ENCODE measurements at regions not wholly inside any gene's neighbourhood (a gene's known extent, or its start where the extent isn't known, plus 50 kb on each side); places are given as distances from the start of the nearest gene placed in this dataset.

DNA sequence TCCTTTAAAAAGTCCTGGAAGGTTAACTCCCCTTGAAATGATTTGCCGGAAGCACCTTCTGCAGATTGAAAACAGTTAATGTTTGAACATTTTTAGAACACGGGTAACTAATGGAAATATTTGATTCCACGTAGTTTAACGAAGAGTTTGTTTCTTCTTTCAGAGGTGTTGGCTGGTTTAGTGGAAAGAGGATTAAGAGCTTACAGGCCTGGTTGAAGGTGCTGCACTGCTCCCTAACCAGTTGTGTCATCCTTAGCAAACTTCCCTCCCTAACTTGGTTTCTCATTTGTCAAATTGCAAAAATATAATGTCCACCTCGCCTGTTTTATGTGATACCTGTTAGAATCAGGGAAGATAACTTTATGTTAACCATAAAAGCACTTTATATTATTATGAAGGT lies 243.0 kb upstream of the FZD8 start:
- TF ChIP-seq ZFX (IDR thresholded peaks at IDR 0.05), result no peak
- TF ChIP-seq, protein P1, sequence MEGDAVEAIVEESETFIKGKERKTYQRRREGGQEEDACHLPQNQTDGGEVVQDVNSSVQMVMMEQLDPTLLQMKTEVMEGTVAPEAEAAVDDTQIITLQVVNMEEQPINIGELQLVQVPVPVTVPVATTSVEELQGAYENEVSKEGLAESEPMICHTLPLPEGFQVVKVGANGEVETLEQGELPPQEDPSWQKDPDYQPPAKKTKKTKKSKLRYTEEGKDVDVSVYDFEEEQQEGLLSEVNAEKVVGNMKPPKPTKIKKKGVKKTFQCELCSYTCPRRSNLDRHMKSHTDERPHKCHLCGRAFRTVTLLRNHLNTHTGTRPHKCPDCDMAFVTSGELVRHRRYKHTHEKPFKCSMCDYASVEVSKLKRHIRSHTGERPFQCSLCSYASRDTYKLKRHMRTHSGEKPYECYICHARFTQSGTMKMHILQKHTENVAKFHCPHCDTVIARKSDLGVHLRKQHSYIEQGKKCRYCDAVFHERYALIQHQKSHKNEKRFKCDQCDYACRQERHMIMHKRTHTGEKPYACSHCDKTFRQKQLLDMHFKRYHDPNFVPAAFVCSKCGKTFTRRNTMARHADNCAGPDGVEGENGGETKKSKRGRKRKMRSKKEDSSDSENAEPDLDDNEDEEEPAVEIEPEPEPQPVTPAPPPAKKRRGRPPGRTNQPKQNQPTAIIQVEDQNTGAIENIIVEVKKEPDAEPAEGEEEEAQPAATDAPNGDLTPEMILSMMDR (conservative IDR thresholded peaks at IDR 0.05), result no peak
- no peak overlapping the region for H3K27ac ChIP-seq

GRCh38 chr10:35884657-35885071 lies 242.6 kb upstream of the FZD8 start:
- no peak for TF ChIP-seq ZFX (IDR thresholded peaks at IDR 0.05)
- TF ChIP-seq, protein P1 (conservative IDR thresholded peaks at IDR 0.05), result no peak
- no peak overlapping the region for H3K27ac ChIP-seq

GRCh38 chr10:35882422-35883150 lies 240.5 kb upstream of the FZD8 start:
- TF ChIP-seq, protein P1 (conservative IDR thresholded peaks at IDR 0.05), result no peak
- TF ChIP-seq ZFX (IDR thresholded peaks at IDR 0.05), result no peak
- no peak overlapping the region for H3K27ac ChIP-seq

DNA sequence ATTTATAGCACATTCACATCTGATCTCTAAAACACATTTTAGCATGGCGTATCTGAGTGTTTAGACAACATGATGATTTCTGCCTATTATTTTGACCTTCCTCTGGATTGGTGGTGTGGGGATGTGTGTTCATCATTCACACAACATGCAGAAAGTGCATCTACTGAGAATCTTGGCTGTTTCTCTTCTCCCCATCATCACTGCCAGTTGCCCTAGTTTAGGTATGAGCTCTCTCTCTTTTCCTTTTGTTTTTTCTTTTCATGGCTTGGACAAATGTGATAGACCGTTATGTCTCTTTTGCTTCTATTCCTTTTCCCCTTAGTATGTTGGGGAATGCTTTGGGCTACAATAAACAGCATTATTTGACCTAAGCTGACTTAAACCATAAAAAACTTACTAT lies 239.2 kb upstream of the FZD8 start:
- H3K27ac ChIP-seq, result no peak overlapping the region
- TF ChIP-seq, protein P1 (conservative IDR thresholded peaks at IDR 0.05), result no peak

DNA sequence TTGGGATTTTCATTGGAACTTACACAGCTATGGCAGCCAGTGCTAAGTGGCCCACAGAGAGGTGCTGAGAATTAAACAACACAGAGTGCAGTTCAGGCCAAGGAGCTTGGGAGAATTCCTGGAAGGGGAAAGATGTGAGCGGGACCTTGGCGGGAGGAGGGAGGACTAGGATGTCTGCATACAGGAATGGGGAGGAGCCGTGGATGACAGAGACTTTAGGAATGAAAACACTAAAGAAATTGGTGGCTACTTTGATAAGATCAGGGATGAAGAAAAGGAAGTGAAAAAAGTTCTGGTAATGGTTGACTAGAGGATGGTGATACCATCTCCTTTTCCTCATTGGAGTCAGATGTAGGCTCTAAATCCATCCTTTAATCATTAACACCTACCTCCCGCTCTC lies 234.2 kb upstream of the FZD8 start:
- no peak overlapping the region for H3K27ac ChIP-seq
- TF ChIP-seq ZFX (IDR thresholded peaks at IDR 0.05), result no peak
- TF ChIP-seq, protein P1 (conservative IDR thresholded peaks at IDR 0.05), result no peak

DNA sequence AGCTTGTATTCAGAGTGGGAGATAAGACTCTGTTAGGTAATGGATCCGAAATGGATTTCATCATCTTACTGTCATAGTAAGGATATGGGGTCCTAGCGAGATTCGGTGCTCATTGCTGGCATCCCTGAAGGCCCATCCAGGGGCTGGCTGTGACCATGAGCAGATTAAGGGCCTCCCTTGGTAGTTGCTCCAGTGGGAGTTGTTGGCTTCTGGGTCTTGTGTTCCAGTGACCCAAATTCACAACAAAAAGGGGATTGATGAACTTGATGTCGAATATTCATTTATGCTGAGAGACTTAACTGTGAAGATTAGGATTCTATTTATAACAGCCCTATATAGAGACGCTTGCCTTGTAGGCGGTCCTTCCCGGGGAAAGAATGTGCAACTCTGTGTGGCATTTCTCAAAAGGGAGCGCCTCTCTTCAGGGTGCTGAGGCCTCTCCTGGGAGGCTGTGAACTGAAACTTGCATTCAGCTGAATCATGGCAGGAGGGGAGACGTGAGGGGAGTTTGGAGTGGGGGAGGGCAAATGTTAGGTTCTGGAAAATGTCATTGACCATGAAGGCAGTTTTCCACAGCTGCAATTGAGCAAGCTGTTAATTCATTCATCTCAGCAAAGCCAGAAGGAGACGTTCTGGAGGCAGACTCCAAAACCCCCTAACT lies 233.1 kb upstream of the FZD8 start:
- H3K27ac ChIP-seq, result no peak overlapping the region
- TF ChIP-seq, protein P1 (conservative IDR thresholded peaks at IDR 0.05), result no peak
- TF ChIP-seq ZFX (IDR thresholded peaks at IDR 0.05), result no peak

DNA sequence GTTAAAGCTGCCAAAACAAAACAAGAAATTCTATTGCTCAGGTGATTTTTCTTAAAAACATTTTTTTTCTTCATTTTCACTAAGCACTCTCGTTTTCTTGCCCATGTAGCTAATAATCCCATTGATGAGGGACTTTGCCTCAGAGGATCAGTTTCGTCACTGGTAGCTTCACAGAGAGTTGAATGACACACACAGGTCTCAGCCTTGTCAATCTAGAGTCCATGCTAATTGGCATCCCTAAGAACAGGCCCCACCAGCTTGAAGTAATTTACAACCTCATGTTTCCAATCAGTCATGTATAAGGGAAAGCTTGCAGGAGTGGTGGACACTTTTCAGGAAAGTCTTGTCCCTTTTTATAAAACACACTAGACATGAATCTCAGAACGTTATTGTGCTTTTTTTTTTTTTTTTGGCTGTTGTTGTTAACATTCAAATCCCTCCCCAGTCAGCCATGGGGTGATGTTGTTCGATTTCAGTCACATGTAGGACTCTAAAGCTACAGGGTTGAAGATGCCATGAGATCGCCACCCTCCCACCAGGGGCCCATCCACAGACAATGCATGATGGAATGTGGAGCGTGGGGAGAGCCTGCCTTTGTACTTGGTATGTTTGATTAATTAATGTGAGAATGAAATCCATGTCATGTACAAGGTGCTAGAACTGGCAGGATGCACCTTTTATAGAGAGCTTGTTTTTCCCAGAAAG lies 232.4 kb upstream of the FZD8 start:
- TF ChIP-seq, protein P1 (conservative IDR thresholded peaks at IDR 0.05), result no peak
- no peak for TF ChIP-seq ZFX (IDR thresholded peaks at IDR 0.05)
- no peak overlapping the region for H3K27ac ChIP-seq

Measured in C4-2B (cell line).